ENCODE measurements at regions not wholly inside any gene's neighbourhood (a gene's known extent, or its start where the extent isn't known, plus 50 kb on each side); places are given as distances from the start of the nearest gene placed in this dataset.

DNA sequence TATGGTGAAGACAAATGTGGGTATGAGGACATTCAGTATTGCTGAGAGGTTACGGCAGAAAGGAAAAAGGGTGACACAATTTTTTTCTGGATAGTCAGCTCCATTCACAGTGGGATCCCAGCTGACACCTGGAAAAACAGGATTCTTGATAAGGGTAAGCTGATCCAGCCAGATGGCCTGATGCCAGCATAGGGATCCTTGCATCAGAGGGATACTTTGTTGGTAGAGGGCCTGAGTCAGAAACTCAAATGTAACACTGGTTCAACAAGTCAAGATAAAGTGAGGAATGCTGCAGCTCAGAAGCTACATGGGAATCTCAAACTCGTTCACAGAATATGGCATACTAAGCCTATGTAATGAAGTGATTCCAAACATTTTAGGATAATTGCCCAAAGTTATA lies 726.7 kb downstream of the C4orf33 start:
- H3K4me1 Mint-ChIP-seq (ENCODE audit: unreplicated experiment) = peaks cover 8% of the 10 kb centered on the region
- H3K9me3 Mint-ChIP-seq (ENCODE audit: unreplicated experiment) = no peaks in the 10 kb centered on the region
- H3K36me3 Mint-ChIP-seq (ENCODE audit: unreplicated experiment) = no peaks in the 10 kb centered on the region
- peaks cover 2% of the 10 kb centered on the region for H3K27me3 Mint-ChIP-seq (ENCODE audit: unreplicated experiment)
- no peak overlapping the region for H3K4me3 Mint-ChIP-seq (ENCODE audit: unreplicated experiment)
- DNase-seq (ENCODE audit: extremely low spot score, unreplicated experiment) = no peak
- TF ChIP-seq, protein P1, sequence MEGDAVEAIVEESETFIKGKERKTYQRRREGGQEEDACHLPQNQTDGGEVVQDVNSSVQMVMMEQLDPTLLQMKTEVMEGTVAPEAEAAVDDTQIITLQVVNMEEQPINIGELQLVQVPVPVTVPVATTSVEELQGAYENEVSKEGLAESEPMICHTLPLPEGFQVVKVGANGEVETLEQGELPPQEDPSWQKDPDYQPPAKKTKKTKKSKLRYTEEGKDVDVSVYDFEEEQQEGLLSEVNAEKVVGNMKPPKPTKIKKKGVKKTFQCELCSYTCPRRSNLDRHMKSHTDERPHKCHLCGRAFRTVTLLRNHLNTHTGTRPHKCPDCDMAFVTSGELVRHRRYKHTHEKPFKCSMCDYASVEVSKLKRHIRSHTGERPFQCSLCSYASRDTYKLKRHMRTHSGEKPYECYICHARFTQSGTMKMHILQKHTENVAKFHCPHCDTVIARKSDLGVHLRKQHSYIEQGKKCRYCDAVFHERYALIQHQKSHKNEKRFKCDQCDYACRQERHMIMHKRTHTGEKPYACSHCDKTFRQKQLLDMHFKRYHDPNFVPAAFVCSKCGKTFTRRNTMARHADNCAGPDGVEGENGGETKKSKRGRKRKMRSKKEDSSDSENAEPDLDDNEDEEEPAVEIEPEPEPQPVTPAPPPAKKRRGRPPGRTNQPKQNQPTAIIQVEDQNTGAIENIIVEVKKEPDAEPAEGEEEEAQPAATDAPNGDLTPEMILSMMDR (IDR thresholded peaks at IDR 0.05) = no peak
- H3K27ac Mint-ChIP-seq (ENCODE audit: unreplicated experiment) = no peak overlapping the region

DNA sequence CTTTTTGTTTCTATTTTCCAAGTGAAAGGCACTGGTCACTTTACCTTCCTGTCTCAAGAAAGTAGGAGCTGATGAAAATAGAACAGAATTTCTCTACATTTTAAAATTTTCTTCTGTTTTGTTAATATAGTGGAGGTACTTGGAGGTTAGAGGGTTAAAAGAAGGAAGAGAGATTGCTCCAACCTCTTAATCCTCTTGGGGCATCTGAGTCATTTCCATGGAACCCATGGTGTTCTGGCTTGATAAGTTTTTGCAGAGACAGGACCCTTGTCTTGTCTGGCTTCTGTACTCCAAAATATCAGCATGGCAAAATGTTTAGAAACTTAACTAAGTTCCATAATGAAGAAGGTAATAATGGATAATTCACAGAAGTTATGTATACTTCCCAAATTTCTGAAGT lies 727.2 kb downstream of the C4orf33 start:
- Mint-ChIP-seq H3K27ac (ENCODE audit: unreplicated experiment) (no peak overlapping the region), H3K4me3 (ENCODE audit: unreplicated experiment) (no peak overlapping the region), H3K27me3 (ENCODE audit: unreplicated experiment) (peaks cover 2% of the 10 kb centered on the region), H3K9me3 (ENCODE audit: unreplicated experiment) (no peaks in the 10 kb centered on the region), H3K4me1 (ENCODE audit: unreplicated experiment) (peaks cover 8% of the 10 kb centered on the region), H3K36me3 (ENCODE audit: unreplicated experiment) (no peaks in the 10 kb centered on the region)
- DNase-seq (ENCODE audit: extremely low spot score, unreplicated experiment) = no peak
- TF ChIP-seq, protein P1 (IDR thresholded peaks at IDR 0.05) = no peak

DNA sequence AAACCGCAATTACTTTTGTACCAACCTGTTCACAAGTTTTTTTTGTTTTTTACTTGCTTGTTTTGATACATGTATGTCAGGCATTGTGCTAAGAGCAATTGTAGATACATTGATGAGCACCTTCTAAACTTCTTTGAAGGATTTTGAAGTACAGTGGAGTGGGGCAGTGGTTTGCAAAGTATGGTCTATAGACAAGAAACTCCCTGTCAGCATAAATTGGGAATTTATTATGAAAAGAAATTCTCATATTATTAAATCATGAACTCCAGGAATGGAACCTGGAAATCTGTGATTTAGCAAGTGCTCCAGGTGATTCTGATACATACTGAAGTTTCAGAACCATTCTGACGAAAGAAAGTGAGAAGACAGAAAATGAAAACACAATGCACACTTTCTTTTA lies 733.4 kb downstream of the C4orf33 start:
- no peaks in the 10 kb centered on the region for H3K9me3 Mint-ChIP-seq (ENCODE audit: unreplicated experiment)
- H3K4me3 Mint-ChIP-seq (ENCODE audit: unreplicated experiment) = no peak overlapping the region
- peaks cover 17% of the 10 kb centered on the region for H3K27me3 Mint-ChIP-seq (ENCODE audit: unreplicated experiment)
- no peak for DNase-seq (ENCODE audit: extremely low spot score, unreplicated experiment)
- no peaks in the 10 kb centered on the region for H3K4me1 Mint-ChIP-seq (ENCODE audit: unreplicated experiment)
- no peaks in the 10 kb centered on the region for H3K36me3 Mint-ChIP-seq (ENCODE audit: unreplicated experiment)
- TF ChIP-seq, protein P1 (IDR thresholded peaks at IDR 0.05) = no peak
- no peak overlapping the region for H3K27ac Mint-ChIP-seq (ENCODE audit: unreplicated experiment)

DNA sequence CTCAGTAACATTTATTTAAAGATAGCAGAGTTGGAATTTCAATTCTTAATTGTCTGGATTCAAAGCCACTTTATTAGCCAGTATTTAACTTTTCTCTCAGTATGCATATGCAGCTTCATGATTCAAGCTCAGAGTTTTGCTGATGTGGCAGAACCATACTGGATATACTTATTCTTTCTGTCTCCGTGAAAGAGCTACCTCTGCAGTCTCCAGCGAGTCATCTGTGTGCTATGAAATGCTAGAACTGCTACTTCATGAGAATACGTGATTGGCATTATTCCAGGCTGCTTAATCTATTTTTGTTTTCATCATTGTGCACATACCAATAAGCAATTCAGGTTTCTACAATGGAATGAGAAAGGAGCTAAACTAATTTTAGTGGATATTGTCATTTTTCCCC lies 743.7 kb downstream of the C4orf33 start:
- DNase-seq (ENCODE audit: extremely low spot score, unreplicated experiment) = no peak
- Mint-ChIP-seq H3K4me1 (ENCODE audit: unreplicated experiment) (no peaks in the 10 kb centered on the region), H3K4me3 (ENCODE audit: unreplicated experiment) (no peak overlapping the region), H3K27ac (ENCODE audit: unreplicated experiment) (no peak overlapping the region), H3K9me3 (ENCODE audit: unreplicated experiment) (no peaks in the 10 kb centered on the region), H3K36me3 (ENCODE audit: unreplicated experiment) (no peaks in the 10 kb centered on the region), H3K27me3 (ENCODE audit: unreplicated experiment) (peaks cover 17% of the 10 kb centered on the region)
- TF ChIP-seq, protein P1 (IDR thresholded peaks at IDR 0.05) = no peak

DNA sequence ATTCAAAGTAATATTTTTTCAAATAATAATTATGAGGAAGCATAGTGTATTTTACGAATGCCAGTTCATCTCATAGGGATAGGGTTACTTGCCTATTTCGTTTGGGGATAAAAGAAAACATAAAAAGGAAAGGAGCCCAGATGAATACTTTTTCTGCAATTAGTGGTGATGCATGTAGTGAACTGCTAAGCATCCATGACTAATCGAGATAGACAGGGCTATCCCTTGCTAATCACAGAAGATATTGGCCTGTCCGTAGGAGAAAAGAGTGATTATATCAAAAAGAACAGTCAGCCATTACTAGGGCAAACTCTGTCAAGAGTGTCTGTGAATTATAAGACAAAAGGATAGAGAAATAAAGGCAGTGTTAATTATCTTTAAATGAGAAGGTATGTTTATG lies 746.1 kb downstream of the C4orf33 start:
- TF ChIP-seq, protein P1 (IDR thresholded peaks at IDR 0.05) = no peak
- no peak for DNase-seq (ENCODE audit: extremely low spot score, unreplicated experiment)
- Mint-ChIP-seq H3K9me3 (ENCODE audit: unreplicated experiment) (no peaks in the 10 kb centered on the region), H3K4me1 (ENCODE audit: unreplicated experiment) (no peaks in the 10 kb centered on the region), H3K27ac (ENCODE audit: unreplicated experiment) (no peak overlapping the region), H3K27me3 (ENCODE audit: unreplicated experiment) (peaks cover 21% of the 10 kb centered on the region), H3K36me3 (ENCODE audit: unreplicated experiment) (no peaks in the 10 kb centered on the region), H3K4me3 (ENCODE audit: unreplicated experiment) (no peak overlapping the region)
